G401 (cell line): ENCODE measurements at regions not wholly inside any gene's neighbourhood (a gene's known extent, or its start where the extent isn't known, plus 50 kb on each side); places are given as distances from the start of the nearest gene placed in this dataset.

Experiments
- DNase-seq: peaks from one replicate; pipeline ENCODE4 v3.0.0-alpha.2; 2015; ENCODE audit warnings: low spot score
- in situ Hi-C: cut with HindIII; loops from 2 replicates; pipeline ENCODE4 v1.10.0; 2016; ENCODE audit warnings: low sequenced_read_pairs, mixed read lengths

DNA sequence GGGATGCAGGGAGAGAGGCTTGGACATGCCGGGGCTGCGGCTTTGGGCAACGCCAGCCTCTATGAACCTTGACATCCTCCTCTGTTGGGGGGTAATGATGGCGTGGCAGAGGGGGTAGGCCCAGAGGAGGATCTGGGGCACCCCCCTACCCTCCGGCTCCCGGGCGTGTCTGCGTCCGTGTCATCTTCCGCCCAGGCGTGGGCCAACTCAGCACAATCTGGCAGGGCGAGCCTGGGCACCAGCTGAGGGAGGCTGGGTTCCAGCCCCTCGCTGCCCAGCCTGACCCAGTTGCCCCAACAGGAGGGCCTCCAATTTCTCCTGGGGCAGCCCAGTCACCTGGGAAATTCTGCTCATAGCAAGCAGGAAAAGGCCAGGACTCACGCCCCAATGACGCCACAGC lies 62.9 kb upstream of the IL17B start:
- DNase-seq: no peak
- in situ Hi-C loops: no loop called here

DNA sequence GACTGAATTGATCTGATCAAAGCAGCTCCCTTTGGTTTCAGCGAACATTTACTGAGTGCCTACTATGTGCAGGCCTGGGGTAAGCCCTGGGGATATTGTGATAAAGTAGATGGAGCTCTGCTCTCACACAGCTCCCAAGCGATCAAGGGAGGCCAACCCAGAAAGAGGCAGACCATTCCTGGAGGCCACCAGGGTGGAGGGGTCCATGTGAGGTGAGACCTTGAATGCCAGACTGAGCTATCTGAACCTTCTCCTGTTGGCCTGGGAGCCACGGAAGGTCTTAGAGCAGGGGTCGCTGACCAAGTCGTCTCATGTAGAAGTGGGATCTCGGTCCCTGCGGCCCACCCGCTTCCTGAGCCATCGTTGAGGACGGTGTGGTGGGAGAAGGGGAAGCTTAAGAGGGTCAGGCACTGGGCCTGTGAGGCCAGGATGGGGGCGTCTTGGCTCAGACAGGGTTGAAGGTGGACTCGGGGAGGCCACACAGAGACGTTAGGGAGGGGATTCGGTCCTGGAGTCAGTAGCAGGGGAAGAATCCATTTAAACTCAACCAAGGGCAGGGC lies 62.2 kb upstream of the IL17B start:
- in situ Hi-C loops: no loop called here
- DNase-seq: no peak

DNA sequence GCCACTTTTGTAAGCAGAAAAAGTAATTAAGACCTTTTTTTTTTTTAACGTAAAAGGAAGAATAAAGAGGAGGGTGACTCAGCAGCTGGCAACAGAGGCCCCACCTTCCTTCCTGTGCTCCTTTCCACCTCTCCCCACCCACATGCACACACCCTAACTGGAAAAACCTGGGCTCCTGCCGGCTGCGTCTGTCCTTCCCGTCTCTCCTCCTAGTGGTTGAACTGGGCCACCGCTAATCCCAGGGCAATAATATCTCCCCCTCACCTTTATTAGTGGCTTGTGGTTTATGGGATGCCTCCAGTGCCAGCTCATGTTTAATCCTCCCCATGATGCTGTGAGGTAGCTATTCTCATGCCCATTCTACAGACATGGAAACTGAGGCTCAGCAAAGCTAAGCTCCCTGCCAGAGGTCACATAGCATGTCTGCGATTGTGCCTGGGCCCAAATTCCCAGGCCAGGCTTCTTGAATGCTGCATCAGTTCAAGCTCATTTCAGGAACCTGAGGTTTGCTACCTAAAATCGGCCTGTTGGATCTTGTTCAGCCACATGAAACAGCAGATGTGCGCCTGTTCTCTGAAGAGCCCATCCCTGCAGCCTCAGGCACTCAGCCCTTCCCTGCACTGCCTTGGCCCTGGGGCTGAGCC lies 60.9 kb upstream of the IL17B start:
- DNase-seq: no peak
- in situ Hi-C loops: no loop called here

DNA sequence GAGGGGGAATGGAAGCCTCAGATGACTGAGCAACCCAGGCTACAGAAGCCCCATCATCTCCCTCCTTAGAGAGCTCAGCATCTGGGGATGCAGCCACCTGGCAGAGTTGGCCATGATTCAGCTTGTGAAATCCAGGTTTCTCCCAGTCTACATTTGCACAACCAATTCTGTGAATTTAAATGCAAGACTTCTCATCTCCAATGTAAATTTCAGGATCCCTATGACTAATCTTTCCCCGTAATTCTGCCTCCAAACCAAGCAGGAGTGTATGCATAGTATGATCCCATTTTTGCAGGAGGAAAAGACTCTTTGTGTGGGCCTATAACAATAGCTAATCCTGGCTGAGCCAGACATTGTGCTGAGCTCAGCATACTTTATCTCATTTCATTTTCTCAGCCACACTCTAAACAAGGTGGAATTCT lies 59.6 kb upstream of the IL17B start:
- in situ Hi-C loops: no loop called here
- DNase-seq: no peak

DNA sequence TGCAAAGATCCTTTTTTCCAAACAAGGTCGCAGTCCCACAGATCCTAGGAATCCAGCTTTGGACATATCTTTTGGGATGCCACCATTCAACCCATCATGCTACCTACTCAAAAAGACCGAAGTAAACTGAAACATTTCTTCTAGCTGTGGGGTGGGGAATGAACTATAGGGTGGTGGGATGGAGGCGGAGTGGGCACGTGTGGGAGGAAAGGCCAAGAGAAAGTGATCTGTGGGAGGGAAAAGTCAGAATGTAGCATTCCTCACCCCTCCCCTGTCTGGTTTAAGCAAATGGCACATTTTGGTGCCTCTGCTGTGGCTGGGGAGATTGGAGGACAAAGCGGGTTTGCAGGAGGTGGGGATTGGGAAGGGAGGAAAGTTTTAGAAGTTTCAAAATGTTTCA lies 59.2 kb upstream of the IL17B start:
- in situ Hi-C loops: no loop called here
- no peak for DNase-seq

DNA sequence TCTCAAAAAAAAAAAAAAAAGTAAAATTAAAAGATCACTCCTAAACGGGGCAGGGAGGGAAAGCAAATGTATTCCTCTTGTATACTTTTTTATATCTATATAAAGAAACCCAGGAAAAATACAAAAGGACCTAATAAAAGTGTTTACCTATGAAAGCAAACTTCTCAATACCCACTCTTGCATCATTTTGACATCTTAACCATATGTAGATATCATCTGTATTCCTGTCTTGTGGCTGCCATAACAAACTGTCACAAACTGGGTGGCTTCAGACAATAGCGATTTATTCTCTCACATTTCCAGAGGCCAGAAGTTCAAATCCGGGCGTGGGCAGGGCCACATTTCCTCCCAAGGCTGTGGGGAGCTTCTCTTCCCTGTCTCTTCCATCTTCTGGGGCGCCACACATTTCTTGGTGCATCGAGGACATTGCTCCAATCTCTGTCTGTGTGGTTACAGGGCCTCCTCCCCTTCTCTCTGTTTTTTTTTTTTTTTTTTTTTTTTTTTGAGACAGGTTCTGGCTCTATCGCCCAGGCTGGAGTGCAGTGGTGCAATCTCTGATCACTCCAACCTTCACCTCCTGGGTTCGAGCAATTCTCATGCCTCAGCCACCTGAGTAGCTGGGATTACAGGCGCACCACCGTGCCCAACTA lies 58.4 kb upstream of the IL17B start:
- in situ Hi-C loops: no loop called here
- DNase-seq: no peak

DNA sequence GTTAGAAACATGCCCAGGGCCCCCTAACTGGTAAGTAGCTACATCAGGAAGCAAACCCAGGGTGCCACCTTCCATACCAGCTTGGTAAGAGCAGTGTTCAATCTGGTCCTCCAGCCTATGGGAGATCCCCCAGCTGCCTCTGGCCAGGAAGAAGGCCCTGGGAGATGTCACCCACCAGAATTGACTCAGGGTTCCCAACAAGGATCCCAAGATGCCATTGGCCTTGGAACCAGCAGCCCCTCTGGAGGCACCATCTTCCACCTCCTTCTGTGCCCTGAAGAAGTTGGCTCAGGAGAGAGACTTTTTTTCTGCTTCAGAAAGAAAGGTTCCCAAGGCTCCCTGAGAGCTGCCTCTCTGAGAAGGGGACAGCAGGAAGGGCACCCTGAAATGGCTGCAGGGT lies 56.6 kb upstream of the IL17B start:
- no peak for DNase-seq
- in situ Hi-C loops: no loop called here

DNA sequence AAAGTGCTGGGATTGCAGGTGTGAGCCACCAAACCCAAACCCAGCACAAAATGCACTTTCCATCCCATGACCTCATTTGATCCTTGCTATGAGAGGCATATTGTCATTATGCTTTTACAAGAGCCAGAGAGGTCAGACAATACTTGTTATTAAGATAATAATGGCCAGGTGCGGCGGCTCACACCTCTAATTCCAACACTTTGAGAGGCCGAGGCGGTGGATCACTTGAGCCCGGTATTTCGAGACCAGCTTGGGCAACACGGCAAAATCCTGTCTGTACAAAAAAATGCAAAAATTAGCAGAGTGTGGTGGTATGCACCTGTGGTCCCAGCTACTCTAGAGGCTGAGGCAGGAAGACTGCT lies 55.9 kb upstream of the IL17B start:
- no peak for DNase-seq
- in situ Hi-C loops: no loop called here

DNA sequence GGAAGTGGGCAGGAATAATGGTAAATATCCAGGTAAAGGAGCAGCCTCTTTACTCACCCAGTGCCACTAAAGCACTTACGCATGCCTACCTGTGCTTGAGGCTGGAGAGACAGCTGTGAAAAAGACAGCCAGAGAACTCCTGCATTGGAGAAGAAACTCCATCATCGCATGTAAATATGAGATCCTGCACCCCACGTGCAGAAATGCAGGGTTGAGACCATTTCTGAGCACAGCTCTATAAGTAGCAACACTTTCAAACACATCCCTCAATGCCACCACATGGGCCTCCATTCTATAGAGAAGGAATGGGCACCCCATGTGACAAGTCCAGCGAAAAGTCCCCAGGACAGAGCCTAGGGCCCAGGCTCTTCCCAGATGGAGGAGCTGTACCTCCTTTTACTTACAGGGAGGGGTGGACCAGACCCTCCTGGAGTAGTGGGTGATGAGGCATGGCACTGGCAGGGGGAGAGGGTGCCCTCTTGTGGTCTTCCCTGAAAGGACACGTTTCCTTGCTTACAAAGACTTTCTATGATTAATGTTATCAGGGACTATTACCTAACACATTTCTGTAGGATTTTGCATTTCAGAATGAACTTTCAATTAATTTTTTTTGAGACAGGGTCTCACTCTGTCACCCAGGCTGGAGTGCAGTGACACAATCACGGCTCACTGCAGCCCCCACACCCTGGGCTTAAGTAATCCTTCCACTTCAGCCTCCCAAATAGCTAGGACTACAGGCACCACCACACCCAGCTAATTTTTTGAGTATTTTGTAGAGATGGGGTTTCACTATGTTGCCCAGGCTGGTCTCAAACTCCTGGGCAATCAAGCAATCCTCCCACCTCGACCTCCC lies 55.3 kb upstream of the IL17B start:
- DNase-seq: peak; percentile 62
- in situ Hi-C loops: no loop called here

DNA sequence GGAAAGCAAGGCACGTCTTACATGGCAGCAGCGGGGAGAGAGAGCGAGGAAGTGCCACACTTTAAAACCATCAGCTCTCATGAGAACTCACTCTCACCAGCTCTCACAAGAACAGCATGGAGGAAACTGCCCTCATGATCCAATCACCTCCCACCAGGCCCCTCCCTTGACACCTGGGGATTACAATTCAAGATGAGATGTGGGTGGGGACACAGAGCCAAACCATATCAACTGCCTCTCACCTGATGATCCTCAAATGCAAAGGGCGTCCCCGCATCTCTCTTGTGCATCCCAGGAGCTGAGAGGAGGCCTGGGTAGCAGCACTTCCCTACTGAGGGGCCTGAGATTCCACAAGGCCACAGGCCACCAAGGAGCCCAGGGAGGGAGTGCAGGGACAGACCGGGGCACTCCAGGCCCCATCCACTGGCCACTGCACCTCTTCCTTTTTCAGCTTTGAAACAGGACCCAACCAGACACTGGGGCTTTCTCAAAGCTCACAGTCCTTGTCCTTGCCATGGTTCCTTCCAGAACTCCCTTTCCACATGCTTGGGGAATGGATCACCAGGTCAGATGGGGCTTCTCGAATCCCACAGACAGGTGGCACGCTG lies 54.5 kb upstream of the IL17B start:
- in situ Hi-C loops: no loop called here
- DNase-seq: no peak

DNA sequence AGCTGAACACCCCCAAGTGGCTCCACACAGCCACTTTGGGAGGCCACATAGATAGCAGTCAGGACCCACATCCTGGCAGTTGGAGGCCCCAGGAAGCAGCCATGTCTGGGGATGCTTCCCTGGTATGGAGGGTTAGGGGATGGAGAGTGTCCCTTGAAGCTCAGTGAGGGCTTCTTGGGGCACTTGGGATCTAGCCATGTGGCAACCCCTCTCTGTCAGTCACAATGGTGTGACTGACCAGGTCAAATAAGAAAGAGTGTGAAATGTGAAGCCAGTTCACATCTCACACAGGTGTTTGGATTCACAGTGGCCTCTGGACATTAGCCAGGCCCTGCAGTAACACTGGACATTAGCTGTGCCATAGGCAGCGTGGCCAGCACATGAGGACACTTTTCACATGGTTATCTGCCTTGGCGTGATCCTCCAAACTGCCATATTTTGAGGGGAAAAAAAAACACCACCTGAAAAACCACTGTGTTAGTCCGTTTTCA lies 53.9 kb upstream of the IL17B start:
- no peak for DNase-seq
- in situ Hi-C loops: no loop called here

DNA sequence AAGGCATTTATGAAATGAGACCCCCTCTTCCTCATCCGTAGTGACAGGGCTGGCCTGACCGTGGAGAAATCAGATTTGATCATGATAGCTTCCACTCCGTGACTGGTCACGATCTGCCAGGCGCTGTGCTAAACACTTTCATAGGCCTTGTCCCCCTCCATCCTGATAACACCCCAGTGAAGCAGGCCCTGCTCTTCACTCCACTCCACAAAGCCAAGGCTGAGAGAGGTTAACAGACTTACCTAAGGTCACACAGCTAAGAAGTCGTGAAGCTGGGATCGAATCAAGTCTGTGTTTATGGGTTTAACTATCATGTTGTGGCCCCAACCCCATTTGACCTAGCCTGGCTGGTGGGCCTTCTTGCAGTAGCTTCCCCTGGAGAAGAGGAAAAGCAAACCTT lies 53.3 kb upstream of the IL17B start:
- in situ Hi-C loops: no loop called here
- DNase-seq: no peak

DNA sequence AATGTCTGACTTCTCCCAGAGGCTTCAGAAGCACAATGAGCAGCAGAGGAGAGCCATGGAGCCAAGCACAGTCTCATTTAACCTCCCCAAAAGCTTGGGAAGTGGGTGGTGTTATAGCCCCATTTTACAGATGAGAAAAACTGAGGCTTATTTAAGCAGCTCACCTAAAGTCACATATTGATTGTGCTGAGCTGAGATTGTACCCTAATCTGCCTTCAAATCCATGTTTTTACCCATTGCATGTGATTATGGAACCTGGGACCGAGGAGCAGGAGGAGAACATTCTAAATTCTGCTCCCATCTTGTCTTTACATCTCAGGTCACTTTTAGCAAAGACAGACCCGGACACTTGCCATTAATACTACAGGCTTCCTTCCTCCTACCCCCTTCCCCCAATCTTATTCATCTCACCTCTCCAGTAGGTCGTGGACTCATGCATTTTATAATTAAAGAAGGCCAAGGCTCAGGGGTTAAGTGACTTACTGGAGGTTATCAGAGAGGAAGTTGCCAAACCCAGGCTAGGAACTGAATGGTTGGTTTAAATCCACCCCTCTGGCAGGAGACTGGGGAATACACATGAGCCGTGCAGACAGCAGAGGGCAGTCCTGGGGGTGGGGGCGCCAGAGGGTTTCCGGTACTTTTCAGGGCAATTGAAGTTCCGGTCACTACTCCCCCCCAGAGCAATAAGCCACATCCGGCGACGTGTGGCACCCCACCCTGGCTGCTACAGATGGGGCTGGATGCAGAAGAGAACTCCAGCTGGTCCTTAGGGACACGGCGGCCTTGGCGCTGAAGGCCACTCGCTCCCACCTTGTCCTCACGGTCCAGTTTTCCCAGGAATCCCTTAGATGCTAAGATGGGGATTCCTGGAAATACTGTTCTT lies 51.0 kb upstream of the IL17B start:
- in situ Hi-C loops: no loop called here
- DNase-seq: no peak
